ENCODE measurements at regions not wholly inside any gene's neighbourhood (a gene's known extent, or its start where the extent isn't known, plus 50 kb on each side); places are given as distances from the start of the nearest gene placed in this dataset.
"Not testable (repeated sequence)": the region's sequence is repeated elsewhere in the genome, so short reads cannot be mapped to it uniquely, and the experiment has no call there.

- DNase-seq, result no peak
Observed at GRCh38 chr9:88596376-88596775, 61.4 kb downstream of the NXNL2 start.

DNA sequence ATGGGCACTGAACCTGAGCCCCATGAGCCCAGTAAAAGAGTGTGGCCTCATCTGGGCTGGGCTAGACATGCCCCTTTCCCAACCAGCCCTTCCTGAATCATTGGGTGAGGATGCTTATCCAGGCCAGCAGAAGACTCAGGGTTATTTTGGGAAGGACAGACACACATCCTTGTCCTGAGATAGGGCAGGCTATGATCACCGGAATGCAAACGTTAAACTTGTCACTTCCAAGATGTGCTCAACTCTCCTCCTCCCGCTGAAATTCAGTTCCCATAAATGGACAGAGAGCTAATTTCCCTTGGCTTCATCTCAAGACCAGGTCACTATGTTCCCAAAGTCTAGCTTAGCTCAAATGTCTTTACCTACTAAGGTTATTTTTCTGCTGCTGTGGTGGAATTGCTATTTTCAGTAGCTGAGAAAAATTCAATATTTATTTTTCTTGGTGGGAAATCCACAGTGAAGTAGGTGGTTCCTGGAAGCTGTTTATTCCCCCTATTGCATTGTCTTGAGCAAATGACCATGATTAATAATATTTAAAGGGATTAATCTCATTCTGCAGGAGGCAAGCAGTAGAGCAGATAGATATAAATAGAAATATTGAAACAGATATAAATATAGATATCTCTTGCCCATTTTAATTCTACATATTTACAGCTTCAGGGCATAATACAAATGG, 70.0 kb downstream of the NXNL2 start:
- DNase-seq, result no peak

- DNase-seq, result no peak
Observed at GRCh38 chr9:88605512-88606362, 70.8 kb downstream of the NXNL2 start.

- no peak for DNase-seq
Observed at GRCh38 chr9:88614359-88614758, 79.4 kb downstream of the NXNL2 start.

DNA sequence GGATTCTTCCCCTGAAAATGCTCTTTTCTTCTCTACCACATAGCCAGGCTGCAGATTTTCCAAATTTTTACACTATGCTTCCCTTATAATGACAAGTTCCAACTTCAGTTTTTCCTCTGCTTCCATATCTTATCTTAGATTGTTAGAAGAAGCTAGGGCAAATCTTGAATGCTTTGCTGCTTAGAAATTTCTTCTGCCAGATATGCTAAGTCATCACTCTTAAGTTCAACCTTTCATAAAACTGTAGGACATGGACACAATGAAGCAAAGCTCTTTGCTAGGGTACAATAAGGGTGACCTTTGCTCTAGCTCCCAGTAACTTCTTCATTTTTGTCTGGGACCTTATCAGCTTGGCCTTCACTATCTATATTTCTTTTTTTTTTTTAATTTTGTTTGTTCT, 88.7 kb downstream of the NXNL2 start:
- no peak for DNase-seq

DNA sequence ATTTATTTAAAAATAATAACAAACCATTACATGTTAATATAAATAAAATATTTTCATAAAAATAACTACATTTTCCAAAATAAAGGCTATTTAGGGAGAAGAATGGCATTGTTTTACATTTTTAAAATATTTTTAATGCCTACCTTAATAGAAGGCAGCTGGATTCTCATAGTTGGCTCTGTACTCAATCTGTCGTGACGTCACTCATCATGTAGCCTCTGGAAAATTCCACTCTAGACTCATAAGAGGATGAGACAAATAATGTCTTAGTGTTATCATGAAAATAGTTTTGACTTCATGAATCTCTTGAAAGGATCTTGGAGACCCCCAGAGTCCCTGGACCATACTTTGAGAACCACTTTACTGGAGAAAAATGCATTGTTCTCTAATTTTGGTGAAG, 93.1 kb downstream of the NXNL2 start:
- no peak for DNase-seq

- no peak for DNase-seq
Observed at GRCh38 chr9:88628811-88629210, 93.8 kb downstream of the NXNL2 start.

GRCh38 chr9:88630574-88630973, 95.6 kb downstream of the NXNL2 start:
- not testable (repeated sequence) for DNase-seq

- no peak for DNase-seq
Observed at GRCh38 chr9:88635151-88635550, 100.2 kb downstream of the NXNL2 start.

DNA sequence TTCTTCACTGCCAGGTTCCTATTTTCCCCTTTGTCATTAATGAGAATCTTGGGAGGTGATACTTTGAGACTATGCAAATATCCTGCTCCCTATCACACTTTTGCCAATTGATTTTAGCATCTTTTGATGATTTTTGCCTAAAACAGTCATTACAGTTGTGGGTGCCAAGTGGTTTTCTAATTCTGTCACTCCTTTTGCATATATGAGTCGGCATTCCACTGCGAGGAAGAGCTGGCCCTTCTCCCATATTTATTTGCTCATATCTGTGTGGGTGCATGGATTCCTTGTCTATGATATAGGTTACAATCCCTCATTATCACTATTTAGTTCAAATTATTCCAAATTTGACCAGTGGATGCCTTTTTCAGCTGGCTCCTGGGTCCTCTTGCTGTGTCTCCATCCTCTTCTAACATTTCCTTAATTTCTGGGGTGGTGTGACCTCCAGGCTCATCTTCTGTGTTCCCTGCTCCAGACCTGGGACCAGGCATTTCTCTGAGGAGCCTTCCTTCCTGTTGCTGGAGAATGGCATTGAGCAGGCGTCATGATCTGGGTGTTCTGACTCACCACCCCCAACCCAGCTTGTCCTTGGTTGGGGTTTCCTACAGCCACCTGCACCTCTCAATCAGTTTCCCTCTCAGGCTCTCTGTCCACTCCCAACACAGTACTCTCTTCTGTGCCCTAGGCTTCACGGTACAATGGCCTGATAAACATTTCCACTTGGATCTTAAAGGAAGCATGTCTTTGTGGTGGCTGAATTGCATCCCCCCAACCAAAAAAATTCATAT, 106.7 kb downstream of the NXNL2 start:
- DNase-seq, result no peak

- no peak for DNase-seq
Observed at GRCh38 chr9:88642336-88642735, 107.4 kb downstream of the NXNL2 start.

DNA sequence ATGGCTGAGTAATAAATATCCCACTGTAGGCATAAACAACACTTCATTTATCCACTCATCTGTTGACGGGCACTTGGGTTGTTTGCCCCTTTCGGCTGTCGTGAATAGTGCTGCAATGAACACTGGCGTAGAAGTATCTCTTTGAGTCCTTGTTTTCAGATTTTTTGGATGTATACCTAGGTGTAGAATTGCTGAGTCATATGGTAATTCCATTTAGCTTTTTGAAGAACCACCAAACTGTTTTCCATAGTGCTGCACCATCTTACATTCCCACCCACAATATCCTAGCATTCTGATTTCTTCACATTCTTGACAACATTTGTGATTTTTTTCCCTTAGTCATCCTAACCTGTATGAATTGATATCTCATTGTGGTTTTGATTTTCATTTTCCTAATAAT, 109.0 kb downstream of the NXNL2 start:
- DNase-seq, result no peak

DNA sequence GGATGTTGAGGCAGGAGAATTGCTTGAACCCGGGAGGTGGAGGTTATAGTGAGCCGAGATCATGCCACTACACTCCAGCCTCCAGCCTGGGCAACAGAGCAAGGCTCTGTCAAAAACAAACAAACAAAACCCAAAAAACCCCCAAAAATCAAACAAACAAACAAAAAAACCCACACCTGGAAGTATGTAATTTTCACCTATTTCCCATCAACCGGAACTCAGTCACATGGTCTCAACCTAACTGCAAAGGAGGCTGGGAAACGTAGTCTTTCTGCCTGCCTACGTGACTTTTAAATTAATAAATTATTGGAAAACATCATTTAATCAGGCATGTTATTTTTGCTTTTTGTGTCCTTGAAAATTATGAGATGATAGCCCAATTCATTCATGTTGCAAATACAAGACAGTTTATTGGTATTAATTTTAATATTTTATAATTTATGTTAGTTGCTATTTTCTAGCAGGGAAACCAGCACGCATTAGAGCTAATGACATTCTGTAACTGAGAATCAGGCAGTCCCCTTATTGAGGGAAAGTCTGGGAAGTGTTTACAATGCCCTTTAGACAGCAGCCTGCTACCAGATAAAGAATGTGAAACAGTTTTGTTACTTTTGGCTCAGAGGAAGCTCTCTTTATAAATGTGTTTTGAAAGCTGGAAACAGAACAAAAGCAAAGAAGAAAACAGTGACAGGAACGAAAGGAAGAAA, 110.3 kb downstream of the NXNL2 start:
- DNase-seq, result no peak

GRCh38 chr9:88645879-88646199, 110.9 kb downstream of the NXNL2 start:
- DNase-seq, result no peak

- peak in 1 of 2 experiments; percentile 15 for DNase-seq
Observed at GRCh38 chr9:88646539-88647300, 111.7 kb downstream of the NXNL2 start.

DNA sequence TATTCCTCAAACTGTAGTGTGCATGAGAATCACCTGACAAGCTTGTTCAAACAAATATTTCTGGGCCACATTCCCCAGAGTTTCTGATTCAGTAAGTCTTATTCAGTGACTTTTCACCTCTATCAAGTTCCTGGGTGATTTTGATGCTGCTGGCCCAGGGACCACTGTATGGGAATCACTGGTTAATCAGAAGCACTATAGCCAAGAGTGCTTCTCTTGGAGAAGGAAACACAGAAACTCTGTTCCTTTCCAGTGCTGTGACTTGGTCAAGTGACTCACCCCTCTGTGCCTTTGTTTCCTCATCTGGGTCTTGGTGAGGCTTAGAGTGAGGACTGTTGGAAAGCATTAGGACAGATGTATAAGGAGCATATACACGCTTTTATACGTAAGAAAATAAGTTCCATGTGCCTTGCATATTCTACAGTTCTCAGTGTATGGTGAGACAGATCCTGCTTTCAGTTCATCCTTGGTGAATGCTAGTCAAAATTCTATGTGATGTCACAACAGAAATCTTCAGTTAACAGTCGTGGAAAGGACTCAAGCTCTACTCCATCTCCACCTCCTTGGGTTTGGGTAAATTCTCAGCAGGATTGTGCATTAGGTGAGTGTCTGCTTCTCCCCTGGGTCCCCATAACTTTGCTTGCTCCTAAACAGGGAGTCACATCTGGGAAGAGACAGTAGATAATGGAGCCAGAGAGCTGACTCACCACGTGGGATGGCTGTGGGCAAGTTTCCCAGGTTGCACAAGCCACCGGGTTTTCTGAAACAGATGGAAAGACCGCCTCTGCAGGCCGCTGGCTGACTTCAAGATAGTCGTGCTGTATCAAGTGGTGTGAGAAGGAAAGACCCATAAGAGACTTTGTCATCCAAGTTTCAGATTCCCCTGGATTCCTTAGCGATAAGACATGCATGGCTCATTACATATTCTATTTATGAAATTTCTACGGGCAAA, 117.0 kb downstream of the NXNL2 start:
- DNase-seq, result no peak

- no peak for DNase-seq
Observed at GRCh38 chr9:88652876-88653275, 117.9 kb downstream of the NXNL2 start.

DNA sequence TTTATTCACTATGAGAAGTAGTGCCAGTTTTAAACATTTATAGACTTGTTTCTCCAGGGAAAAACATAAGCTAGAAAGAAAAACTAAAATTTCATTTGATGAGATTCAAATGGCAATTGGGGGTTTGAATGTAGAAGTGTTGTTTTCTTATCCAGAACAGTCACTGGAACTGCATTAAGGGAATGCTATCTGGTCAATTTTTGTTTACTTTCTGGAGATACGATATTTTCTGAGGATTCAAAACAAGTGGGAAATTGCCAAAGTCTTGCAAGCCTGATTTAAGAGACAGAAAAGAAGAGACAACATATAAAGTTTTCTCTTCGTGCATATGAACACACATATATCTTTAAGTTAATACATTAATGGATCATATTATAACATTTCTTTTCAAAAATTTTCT, 118.4 kb downstream of the NXNL2 start:
- no peak for DNase-seq

GRCh38 chr9:88653911-88654310, 118.9 kb downstream of the NXNL2 start:
- DNase-seq, result no peak

DNA sequence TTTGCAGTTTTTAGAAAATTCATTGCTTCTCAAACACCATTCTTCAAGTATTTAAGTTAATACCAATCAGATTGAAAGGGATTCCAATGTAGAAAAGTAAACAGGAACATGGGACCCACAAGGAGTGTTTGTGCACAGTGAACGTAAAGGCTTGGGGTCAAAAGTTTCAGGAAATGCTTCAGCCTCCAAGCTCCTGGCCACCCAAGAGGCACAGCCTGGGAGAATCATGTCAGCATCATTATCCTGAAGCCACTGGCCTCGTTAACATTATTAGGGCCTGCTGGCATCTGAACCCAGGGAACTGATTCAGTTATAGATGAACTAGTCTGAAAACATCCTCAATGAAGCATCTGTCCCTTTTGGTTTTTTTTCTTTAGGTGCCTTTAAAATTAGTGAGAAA, 122.9 kb downstream of the NXNL2 start:
- no peak for DNase-seq

DNA sequence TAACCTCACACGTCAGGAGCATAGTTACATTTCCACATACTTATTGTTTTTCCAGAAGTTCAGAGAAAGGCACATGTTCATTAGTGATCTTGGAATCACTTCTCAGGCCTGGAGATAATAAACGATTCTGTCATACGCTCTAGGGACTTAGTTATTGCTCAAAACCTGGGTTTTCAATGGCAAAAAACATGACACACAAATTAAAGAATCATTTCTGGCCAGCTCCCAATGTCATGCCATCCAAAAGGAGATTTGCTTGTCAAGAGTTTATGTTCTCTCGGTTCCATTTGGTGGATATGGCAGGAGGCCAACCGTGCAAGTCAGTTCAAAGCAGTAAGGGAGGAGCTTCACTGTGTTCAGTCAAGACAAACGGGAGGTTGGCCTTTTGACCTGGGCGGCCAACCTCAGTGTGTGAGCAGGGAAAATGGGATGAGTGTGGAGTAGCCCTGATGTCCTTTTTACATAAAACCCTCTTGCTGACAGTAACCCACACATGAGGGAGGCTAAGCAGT, 123.4 kb downstream of the NXNL2 start:
- DNase-seq, result peak in 1 of 2 experiments; percentile 22
